Thyroid gland (tissue), 4 donors: ENCODE measurements at regions not wholly inside any gene's neighbourhood (a gene's known extent, or its start where the extent isn't known, plus 50 kb on each side); places are given as distances from the start of the nearest gene placed in this dataset.

Source experiments
- POLR2A ChIP-seq, 2 donors: fragments of 450-650 bp; IDR thresholded peaks; one replicate each; pipeline ENCODE4 v1.6.1; 2017; ENCODE audit warnings: antibody characterized with exemption in 2 of 2, mild to moderate bottlenecking in 2 of 2, moderate library complexity in 1 of 2
- TF ChIP-seq, protein P1 (sequence below), 6 experiments: fragments of 200-600 bp in 3 of 6; fragments of 450-650 bp in 3 of 6; sonication (generic) in 3 of 6; IDR thresholded peaks; one replicate each; pipeline ENCODE4 v1.5.1; 2016 to 2019; ENCODE audit warnings: antibody characterized with exemption in 6 of 6, mild to moderate bottlenecking in 2 of 6, inconsistent platforms in 1 of 6, moderate library complexity in 1 of 6

DNA sequence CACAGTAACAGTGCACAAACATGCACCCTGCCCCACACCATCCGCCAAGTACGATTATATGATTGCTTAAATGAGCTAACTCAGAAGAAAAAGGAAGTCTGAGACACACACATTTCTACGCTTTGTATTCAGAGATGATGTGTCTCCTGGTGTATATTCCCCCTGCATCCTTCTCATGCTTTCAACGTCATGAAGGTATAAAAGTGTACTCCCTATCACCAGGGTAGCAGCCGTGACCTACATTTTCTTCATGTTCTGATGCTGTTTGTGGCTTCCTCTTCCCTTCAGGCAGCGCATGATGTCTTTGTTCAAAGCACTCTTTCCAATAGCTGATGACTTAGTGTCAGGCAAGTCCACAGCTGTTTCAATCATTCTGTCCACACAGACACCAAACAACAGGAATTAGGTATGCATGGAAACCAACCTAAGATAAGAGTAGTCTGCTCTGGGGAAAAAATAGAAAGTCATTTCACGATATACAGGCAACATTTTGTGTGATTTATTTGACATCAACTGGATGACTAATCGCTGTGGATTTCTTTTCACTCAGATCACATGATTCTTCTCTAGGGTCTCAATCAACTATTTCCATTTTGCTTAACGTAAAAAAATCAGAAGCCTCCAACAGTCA, 269.4 kb upstream of the PTGER4 start:
- no peak for TF ChIP-seq POLR2A (IDR thresholded peaks at IDR 0.05)
- TF ChIP-seq, protein P1, sequence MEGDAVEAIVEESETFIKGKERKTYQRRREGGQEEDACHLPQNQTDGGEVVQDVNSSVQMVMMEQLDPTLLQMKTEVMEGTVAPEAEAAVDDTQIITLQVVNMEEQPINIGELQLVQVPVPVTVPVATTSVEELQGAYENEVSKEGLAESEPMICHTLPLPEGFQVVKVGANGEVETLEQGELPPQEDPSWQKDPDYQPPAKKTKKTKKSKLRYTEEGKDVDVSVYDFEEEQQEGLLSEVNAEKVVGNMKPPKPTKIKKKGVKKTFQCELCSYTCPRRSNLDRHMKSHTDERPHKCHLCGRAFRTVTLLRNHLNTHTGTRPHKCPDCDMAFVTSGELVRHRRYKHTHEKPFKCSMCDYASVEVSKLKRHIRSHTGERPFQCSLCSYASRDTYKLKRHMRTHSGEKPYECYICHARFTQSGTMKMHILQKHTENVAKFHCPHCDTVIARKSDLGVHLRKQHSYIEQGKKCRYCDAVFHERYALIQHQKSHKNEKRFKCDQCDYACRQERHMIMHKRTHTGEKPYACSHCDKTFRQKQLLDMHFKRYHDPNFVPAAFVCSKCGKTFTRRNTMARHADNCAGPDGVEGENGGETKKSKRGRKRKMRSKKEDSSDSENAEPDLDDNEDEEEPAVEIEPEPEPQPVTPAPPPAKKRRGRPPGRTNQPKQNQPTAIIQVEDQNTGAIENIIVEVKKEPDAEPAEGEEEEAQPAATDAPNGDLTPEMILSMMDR (IDR thresholded peaks at IDR 0.05) = no peak
